ENCODE measurements at regions not wholly inside any gene's neighbourhood (a gene's known extent, or its start where the extent isn't known, plus 50 kb on each side); places are given as distances from the start of the nearest gene placed in this dataset.

DNA sequence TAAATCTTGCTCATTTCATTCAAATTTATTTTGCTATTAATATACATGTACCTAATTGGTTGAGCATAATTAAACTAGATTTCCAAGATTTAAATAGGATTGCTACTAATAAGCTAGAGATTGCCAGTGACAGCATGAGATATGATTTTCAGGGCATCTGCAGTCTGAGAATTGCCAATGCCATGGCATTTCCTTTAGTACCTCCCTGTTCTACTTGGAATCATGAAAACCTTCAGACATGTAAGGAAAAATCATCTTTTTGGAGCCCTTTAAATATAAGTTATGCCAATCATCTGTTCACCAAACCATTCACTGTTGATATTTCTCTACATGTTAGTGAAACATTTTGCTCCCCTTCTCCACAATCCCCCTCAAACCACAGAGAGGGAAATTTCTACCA is 691.4 kb downstream of the DNAH5 start (continued):
- no peak for TF ChIP-seq ZNF274 (IDR thresholded peaks at IDR 0.05; ENCODE audit: borderline replicate concordance, extremely low read depth, low read length)

- Histone ChIP-seq H4K5ac (ENCODE audit: insufficient read length, low read depth, low read length) (no peak overlapping the region), H3K9me3 (ENCODE audit: insufficient read depth in 2 of 2, low read depth in 1 of 2, low read length in 1 of 2) (no peaks in the 10 kb centered on the region), H2AFZ (ENCODE audit: low read length) (no peak overlapping the region), H3K23me2 (ENCODE audit: low read depth, low read length) (no peaks in the 10 kb centered on the region), H3K4ac (replicated peaks; ENCODE audit: insufficient read length, low read depth, low read length) (no peak overlapping the region), H3K4me3 (ENCODE audit: extremely low read depth in 1 of 4, insufficient read depth in 2 of 4, low read depth in 3 of 4, low read length in 4 of 4) (no peak overlapping the region), H4K91ac (replicated peaks; ENCODE audit: insufficient read length, low read length) (no peak overlapping the region), H3K27ac (ENCODE audit: low read depth, low read length) (no peak overlapping the region), H3K4me1 (replicated peaks in 1 of 4; ENCODE audit: control insufficient read depth in 3 of 4, insufficient read depth in 4 of 4, low read length in 3 of 4) (peaks cover 0 to 2% (median 1%) of the 10 kb centered on the region in 4 experiments; a peak in 3 of 7 replicates), H3K18ac (ENCODE audit: extremely low read depth, low read length) (no peak overlapping the region), H2BK120ac (replicated peaks; ENCODE audit: low read depth, low read length) (no peak overlapping the region), H3K36me3 (ENCODE audit: control insufficient read depth in 2 of 4, insufficient read depth in 4 of 4, low read length in 3 of 4) (no peaks in the 10 kb centered on the region), H2BK20ac (ENCODE audit: low read length) (no peak overlapping the region), H3K56ac (replicated peaks; ENCODE audit: insufficient read length, low read depth, low read length) (no peak overlapping the region), H4K8ac (ENCODE audit: extremely low read depth, insufficient read depth, low read length) (no peak overlapping the region), H2BK5ac (ENCODE audit: low read depth, low read length) (no peak overlapping the region), H3K27me3 (replicated peaks in 1 of 4; ENCODE audit: control insufficient read depth in 3 of 4, extremely low read depth in 1 of 4, insufficient read depth in 3 of 4, low read length in 3 of 4) (no peaks in the 10 kb centered on the region), H3K14ac (ENCODE audit: insufficient read length) (no peak overlapping the region), H4K20me1 (replicated peaks in 1 of 2; ENCODE audit: control insufficient read depth in 1 of 2, insufficient read depth in 2 of 2, low read length in 2 of 2) (no peaks in the 10 kb centered on the region), H2BK15ac (ENCODE audit: low read length) (no peak overlapping the region), H3K4me2 (ENCODE audit: insufficient read depth in 1 of 2, low read depth in 2 of 2, low read length in 2 of 2) (no peak overlapping the region), H3K23ac (ENCODE audit: insufficient read length) (no peak overlapping the region), H3K79me1 (ENCODE audit: low read depth, low read length) (no peaks in the 10 kb centered on the region), H2AK5ac (ENCODE audit: low read depth, low read length) (no peak overlapping the region), H3K9ac (replicated peaks in 1 of 4; ENCODE audit: extremely low read depth in 1 of 4, low read depth in 3 of 4, low read length in 3 of 4) (no peak overlapping the region), H3K79me2 (ENCODE audit: control insufficient read depth in 1 of 2, insufficient read depth in 2 of 2, low read length in 2 of 2) (no peaks in the 10 kb centered on the region), H2BK12ac (ENCODE audit: low read depth, low read length) (no peak overlapping the region)
- TF ChIP-seq HDAC2 (IDR thresholded peaks at IDR 0.05; ENCODE audit: borderline replicate concordance in 1 of 2, low read depth in 2 of 2, low read length in 2 of 2) = no peak
- TF ChIP-seq BACH1 (IDR thresholded peaks at IDR 0.05; ENCODE audit: low read length) = no peak
- TF ChIP-seq TAF7 (optimal IDR thresholded peaks at IDR 0.05; ENCODE audit: borderline replicate concordance, low read depth, low read length) = no peak
- no peak for TF ChIP-seq KDM4A (IDR thresholded peaks at IDR 0.05; ENCODE audit: low read depth, low read length, severe bottlenecking)
- TF ChIP-seq TEAD4 (IDR thresholded peaks at IDR 0.05; ENCODE audit: low read depth, low read length) = no peak
- no peak for FAIRE-seq
- no peak for DNase-seq (ENCODE audit: low read depth in 1 of 2, low spot score in 2 of 2)
- 97% methylated on average over 5 of the region's 5 CpGs; no CpG with 5 or more reads in 1 of the 2 experiments for WGBS, 2 experiments (ENCODE audit: extremely low coverage in 1 of 2, insufficient coverage in 1 of 2, insufficient read length in 1 of 2, insufficient replicate concordance in 2 of 2, low coverage in 1 of 2, low lambda C conversion rate in 2 of 2, missing lambda C conversion rate in 1 of 2)
- POLR2A ChIA-PET (ENCODE audit: partially characterized antibody) = no interaction called here
- CTCF ChIA-PET (ENCODE audit: partially characterized antibody) = no interaction called here
Measured at GRCh38 chr5:13252699-13253098, 691.8 kb downstream of the DNAH5 start.

Data from H1 (cell line).